Stimulated activated CD8-positive, alpha-beta memory T cell treated with anti-CD3 and anti-CD28 coated beads, Interleukin-12 subunit alpha, Interleukin-12 subunit beta, amount 100 ng/mL, for 4 hours (primary cell): ENCODE measurements at regions not wholly inside any gene's neighbourhood (a gene's known extent, or its start where the extent isn't known, plus 50 kb on each side); places are given as distances from the start of the nearest gene placed in this dataset.

ENCODE experiments used
- DNase-seq: peaks from one replicate; pipeline ENCODE4 v3.0.0-alpha.2; 2020; ENCODE audit warnings: low read depth

GRCh38 chrX:40314070-40314469, 216.3 kb upstream of the BCOR start:
- no peak for DNase-seq

- DNase-seq: no peak
Observed at GRCh38 chrX:40313269-40313668, 215.5 kb upstream of the BCOR start.

GRCh38 chrX:40310447-40310846, 212.7 kb upstream of the BCOR start:
- no peak for DNase-seq

- DNase-seq: no peak
Observed at GRCh38 chrX:40310016-40310415, 212.3 kb upstream of the BCOR start.

- no peak for DNase-seq
Observed at GRCh38 chrX:40307871-40308270, 210.1 kb upstream of the BCOR start.

GRCh38 chrX:40304115-40304514, 206.4 kb upstream of the BCOR start:
- no peak for DNase-seq

GRCh38 chrX:40303256-40304077, 205.7 kb upstream of the BCOR start:
- DNase-seq: no peak

- DNase-seq: no peak
Observed at GRCh38 chrX:40300286-40300890, 202.6 kb upstream of the BCOR start.

- DNase-seq: no peak
Observed at GRCh38 chrX:40299641-40300046, 201.9 kb upstream of the BCOR start.

- DNase-seq: no peak
Observed at GRCh38 chrX:40298572-40299479, 201.1 kb upstream of the BCOR start.

GRCh38 chrX:40298069-40298468, 200.3 kb upstream of the BCOR start:
- DNase-seq: no peak

- no peak for DNase-seq
Observed at GRCh38 chrX:40291553-40291952, 193.8 kb upstream of the BCOR start.

GRCh38 chrX:40290517-40290916, 192.8 kb upstream of the BCOR start:
- DNase-seq: no peak

GRCh38 chrX:40285876-40286275, 188.1 kb upstream of the BCOR start:
- no peak for DNase-seq

- no peak for DNase-seq
Observed at GRCh38 chrX:40284852-40285251, 187.1 kb upstream of the BCOR start.

GRCh38 chrX:40283981-40284380, 186.2 kb upstream of the BCOR start:
- no peak for DNase-seq

- no peak for DNase-seq
Observed at GRCh38 chrX:40282946-40283660, 185.3 kb upstream of the BCOR start.

GRCh38 chrX:40282348-40282747, 184.6 kb upstream of the BCOR start:
- DNase-seq: no peak

- no peak for DNase-seq
Observed at GRCh38 chrX:40281336-40282005, 183.7 kb upstream of the BCOR start.

GRCh38 chrX:40279762-40280161, 182.0 kb upstream of the BCOR start:
- no peak for DNase-seq

- DNase-seq: no peak
Observed at GRCh38 chrX:40279091-40279430, 181.3 kb upstream of the BCOR start.
